Trophoblast cell (in vitro differentiated cells and primary cell): ENCODE measurements at regions not wholly inside any gene's neighbourhood (a gene's known extent, or its start where the extent isn't known, plus 50 kb on each side); places are given as distances from the start of the nearest gene placed in this dataset.

Experiments used
- DNase-seq, 2 donors: peaks; one replicate each; pipeline ENCODE4 v3.0.0-alpha.2; 2016
- H2AFZ ChIP-seq: 2 replicates; pipeline ENCODE4 v1.6.1; 2013; ENCODE audit warnings: low read length, moderate library complexity, mild to moderate bottlenecking; ENCODE audit not compliant: insufficient read depth, poor library complexity
- H2AK5ac ChIP-seq: 2 replicates; pipeline ENCODE4 v1.6.1; 2013; ENCODE audit warnings: mild to moderate bottlenecking, low read length
- H2BK120ac ChIP-seq: 2 replicates; pipeline ENCODE4 v1.6.1; 2013; ENCODE audit warnings: low read length, mild to moderate bottlenecking, moderate library complexity; ENCODE audit not compliant: insufficient read depth, poor library complexity
- H2BK12ac ChIP-seq: 2 replicates; pipeline ENCODE4 v1.6.1; 2013; ENCODE audit warnings: mild to moderate bottlenecking, low read length, moderate library complexity
- H2BK5ac ChIP-seq: 2 replicates; pipeline ENCODE4 v1.6.1; 2013; ENCODE audit warnings: low read length, low read depth, moderate library complexity, mild to moderate bottlenecking; ENCODE audit not compliant: poor library complexity
- H3K14ac ChIP-seq: 2 replicates; pipeline ENCODE4 v1.6.1; 2013; ENCODE audit warnings: mild to moderate bottlenecking, low read length
- H3K18ac ChIP-seq: 2 replicates; pipeline ENCODE4 v1.6.1; 2013; ENCODE audit warnings: mild to moderate bottlenecking, low read length
- H3K23ac ChIP-seq: 2 replicates; pipeline ENCODE4 v1.6.1; 2013; ENCODE audit warnings: low read length
- H3K27ac ChIP-seq: 2 replicates; pipeline ENCODE4 v1.5.1; 2013; ENCODE audit warnings: low read depth, mild to moderate bottlenecking, inconsistent platforms, low read length, moderate library complexity
- H3K27me3 ChIP-seq: 2 replicates; pipeline ENCODE4 v1.6.1; 2013; ENCODE audit warnings: inconsistent platforms, mild to moderate bottlenecking, low read length, moderate library complexity; ENCODE audit not compliant: insufficient read depth
- H3K36me3 ChIP-seq, 2 experiments: 1 replicate in 1 of 2; 2 replicates in 1 of 2; pipeline ENCODE4 v1.6.1; 2013; ENCODE audit warnings: low read length in 2 of 2, mild to moderate bottlenecking in 2 of 2, moderate library complexity in 1 of 2; ENCODE audit not compliant: insufficient read depth in 2 of 2, control insufficient read depth in 1 of 2
- H3K4ac ChIP-seq: 2 replicates; pipeline ENCODE4 v1.6.1; 2013; ENCODE audit warnings: low read depth, mild to moderate bottlenecking, low read length, moderate library complexity
- H3K4me1 ChIP-seq, 2 experiments: 1 replicate in 1 of 2; 2 replicates in 1 of 2; pipeline ENCODE4 v1.6.1; 2013; ENCODE audit warnings: low read length in 2 of 2, mild to moderate bottlenecking in 2 of 2, moderate library complexity in 1 of 2; ENCODE audit not compliant: insufficient read depth in 2 of 2, control insufficient read depth in 1 of 2
- H3K4me2 ChIP-seq: 2 replicates; pipeline ENCODE4 v1.6.1; 2013; ENCODE audit warnings: inconsistent platforms, mild to moderate bottlenecking, low read length, moderate library complexity
- H3K4me3 ChIP-seq: 2 replicates; pipeline ENCODE4 v1.5.1; 2013; ENCODE audit warnings: mild to moderate bottlenecking, low read depth, low read length, inconsistent platforms
- H3K79me1 ChIP-seq: one replicate; pipeline ENCODE4 v1.6.1; 2013; ENCODE audit warnings: low read length
- H3K79me2 ChIP-seq: 2 replicates; pipeline ENCODE4 v1.6.1; 2013; ENCODE audit warnings: low read length, mild to moderate bottlenecking; ENCODE audit not compliant: control insufficient read depth, insufficient read depth, poor library complexity
- H3K9ac ChIP-seq: 2 replicates; pipeline ENCODE4 v1.6.1; 2013; ENCODE audit warnings: mild to moderate bottlenecking, low read length
- H3K9me3 ChIP-seq: 2 replicates; pipeline ENCODE4 v1.6.1; 2013; ENCODE audit warnings: low read depth, mild to moderate bottlenecking, control low read depth, inconsistent platforms, low read length; ENCODE audit not compliant: insufficient read depth
- H4K12ac ChIP-seq: 2 replicates; pipeline ENCODE4 v1.6.1; 2013; ENCODE audit warnings: low read depth, mild to moderate bottlenecking, low read length, moderate library complexity
- H4K8ac ChIP-seq: 2 replicates; pipeline ENCODE4 v1.6.1; 2013; ENCODE audit warnings: low read depth, mild to moderate bottlenecking, low read length, moderate library complexity
- H4K91ac ChIP-seq: one replicate; pipeline ENCODE4 v1.6.1; 2013; ENCODE audit warnings: low read depth, mild to moderate bottlenecking, low read length, moderate library complexity
- WGBS: extraction: QIAGEN DNeasy Blood & Tissue Kit; methylation state at CpG from one replicate; pipeline ENCODE4 v1.1.7; 2013; ENCODE audit warnings: missing lambda C conversion rate; ENCODE audit not compliant: insufficient read length, insufficient coverage; ENCODE audit errors: extremely low coverage; 5-methylcytosine and 5-hydroxymethylcytosine counted together

GRCh38 chr5:133827830-133828229 lies 140.6 kb downstream of the C5orf15 start:
- Histone ChIP-seq H4K8ac (no peak overlapping the region), H3K79me1 (no peaks in the 10 kb centered on the region), H3K4me3 (no peak overlapping the region), H2AK5ac (no peak overlapping the region), H4K91ac (no peak overlapping the region), H2BK5ac (no peak overlapping the region), H2BK12ac (no peak overlapping the region), H3K27me3 (no peaks in the 10 kb centered on the region), H3K4me1 (peaks cover 4% of the 10 kb centered on the region in 2 experiments), H3K9me3 (peaks cover 3% of the 10 kb centered on the region), H4K12ac (no peak overlapping the region), H3K36me3 (no peaks in the 10 kb centered on the region), H3K4me2 (no peak overlapping the region), H2BK120ac (no peak overlapping the region), H3K14ac (no peak overlapping the region), H3K79me2 (no peaks in the 10 kb centered on the region), H3K18ac (no peak overlapping the region), H3K27ac (no peak overlapping the region), H3K4ac (no peak overlapping the region), H2AFZ (no peak overlapping the region), H3K23ac (no peak overlapping the region), H3K9ac (no peak overlapping the region)
- WGBS, result no CpG with 5 or more reads among the region's 5 CpGs
- DNase-seq, result no peak

GRCh38 chr5:133827011-133827410 lies 141.4 kb downstream of the C5orf15 start:
- no peak overlapping the region for H2AFZ ChIP-seq
- no peak overlapping the region for H3K9ac ChIP-seq
- DNase-seq, result no peak
- H3K79me1 ChIP-seq, result no peaks in the 10 kb centered on the region
- no peak overlapping the region for H4K91ac ChIP-seq
- H3K27me3 ChIP-seq, result no peaks in the 10 kb centered on the region
- no peak overlapping the region for H3K4ac ChIP-seq
- H3K4me2 ChIP-seq, result no peak overlapping the region
- no peak overlapping the region for H3K27ac ChIP-seq
- H3K18ac ChIP-seq, result no peak overlapping the region
- H3K36me3 ChIP-seq, result no peaks in the 10 kb centered on the region
- no peak overlapping the region for H3K4me3 ChIP-seq
- H4K12ac ChIP-seq, result no peak overlapping the region
- H2BK12ac ChIP-seq, result no peak overlapping the region
- no peak overlapping the region for H4K8ac ChIP-seq
- H3K23ac ChIP-seq, result no peak overlapping the region
- H3K4me1 ChIP-seq, result peaks cover 4% of the 10 kb centered on the region in 2 experiments
- H2BK120ac ChIP-seq, result no peak overlapping the region
- no peak overlapping the region for H2AK5ac ChIP-seq
- no peak overlapping the region for H3K14ac ChIP-seq
- WGBS, result no CpG with 5 or more reads among the region's 11 CpGs
- H3K9me3 ChIP-seq, result peaks cover 3% of the 10 kb centered on the region
- no peak overlapping the region for H2BK5ac ChIP-seq
- H3K79me2 ChIP-seq, result no peaks in the 10 kb centered on the region

GRCh38 chr5:133825631-133826289 lies 142.7 kb downstream of the C5orf15 start:
- Histone ChIP-seq H3K4me1 (no peaks in the 10 kb centered on the region), H3K4me2 (no peak overlapping the region), H3K36me3 (no peaks in the 10 kb centered on the region), H2AFZ (no peak overlapping the region), H3K9me3 (peaks cover 4% of the 10 kb centered on the region), H4K12ac (no peak overlapping the region), H3K18ac (no peak overlapping the region), H2AK5ac (no peak overlapping the region), H3K9ac (no peak overlapping the region), H4K91ac (no peak overlapping the region), H3K14ac (no peak overlapping the region), H3K27ac (no peak overlapping the region), H2BK120ac (no peak overlapping the region), H2BK12ac (no peak overlapping the region), H3K79me1 (no peaks in the 10 kb centered on the region), H3K4me3 (no peak overlapping the region), H2BK5ac (no peak overlapping the region), H3K79me2 (no peaks in the 10 kb centered on the region), H3K27me3 (no peaks in the 10 kb centered on the region), H4K8ac (no peak overlapping the region), H3K4ac (no peak overlapping the region), H3K23ac (no peak overlapping the region)
- no CpG with 5 or more reads among the region's 15 CpGs for WGBS
- DNase-seq, result no peak

GRCh38 chr5:133824661-133825254 lies 143.7 kb downstream of the C5orf15 start:
- Histone ChIP-seq H3K27me3 (no peaks in the 10 kb centered on the region), H3K79me1 (no peaks in the 10 kb centered on the region), H3K79me2 (no peaks in the 10 kb centered on the region), H4K91ac (no peak overlapping the region), H3K4me3 (no peak overlapping the region), H3K4me2 (no peak overlapping the region), H2AFZ (no peak overlapping the region), H2BK12ac (no peak overlapping the region), H2BK5ac (no peak overlapping the region), H3K27ac (no peak overlapping the region), H3K9me3 (peaks cover 4% of the 10 kb centered on the region), H3K4me1 (no peaks in the 10 kb centered on the region), H2AK5ac (no peak overlapping the region), H4K8ac (no peak overlapping the region), H4K12ac (no peak overlapping the region), H3K9ac (no peak overlapping the region), H3K36me3 (no peaks in the 10 kb centered on the region), H3K4ac (no peak overlapping the region), H3K14ac (no peak overlapping the region), H2BK120ac (no peak overlapping the region), H3K18ac (no peak overlapping the region), H3K23ac (no peak overlapping the region)
- no CpG with 5 or more reads among the region's 6 CpGs for whole genome bisulfite sequencing
- no peak for DNase-seq
